ENCODE measurements at regions not wholly inside any gene's neighbourhood (a gene's known extent, or its start where the extent isn't known, plus 50 kb on each side); places are given as distances from the start of the nearest gene placed in this dataset.

GRCh38 chr4:127548990-127549925, 83.5 kb upstream of the INTU start:
- in situ Hi-C loops (cut with MboI; ENCODE audit: low pct_unique_long_range_greater_than_20kb, low sequenced_read_pairs), result no loop called here
- no peak for DNase-seq

- in situ Hi-C loops (cut with MboI; ENCODE audit: low pct_unique_long_range_greater_than_20kb, low sequenced_read_pairs), result no loop called here
- DNase-seq, result no peak
Measured at GRCh38 chr4:127555106-127555505, 77.7 kb upstream of the INTU start.

DNA sequence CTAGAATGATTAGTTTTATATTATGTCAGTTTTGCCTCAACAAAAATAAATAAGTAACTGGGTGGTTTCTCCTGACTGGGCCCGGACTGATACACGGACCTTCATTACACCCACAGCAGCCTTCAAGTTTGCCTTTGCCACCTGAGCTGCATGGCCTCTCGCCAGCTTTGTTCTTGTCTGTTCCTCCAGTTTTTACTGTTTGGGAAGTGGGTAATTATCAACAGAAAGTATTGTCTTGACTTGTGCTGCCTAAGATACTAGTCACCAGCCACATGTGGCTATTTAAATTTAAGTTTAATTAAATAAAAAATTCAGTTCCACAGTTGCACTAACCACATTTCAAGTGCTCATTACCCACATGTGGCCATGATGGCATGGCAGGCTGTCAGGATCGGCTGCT, 74.7 kb upstream of the INTU start:
- DNase-seq, result no peak
- in situ Hi-C loops (cut with MboI; ENCODE audit: low pct_unique_long_range_greater_than_20kb, low sequenced_read_pairs), result no loop called here

GRCh38 chr4:127558489-127559407, 74.0 kb upstream of the INTU start:
- in situ Hi-C loops (cut with MboI; ENCODE audit: low pct_unique_long_range_greater_than_20kb, low sequenced_read_pairs), result no loop called here
- no peak for DNase-seq

GRCh38 chr4:127559981-127560380, 72.8 kb upstream of the INTU start:
- in situ Hi-C loops (cut with MboI; ENCODE audit: low pct_unique_long_range_greater_than_20kb, low sequenced_read_pairs), result no loop called here
- no peak for DNase-seq

DNA sequence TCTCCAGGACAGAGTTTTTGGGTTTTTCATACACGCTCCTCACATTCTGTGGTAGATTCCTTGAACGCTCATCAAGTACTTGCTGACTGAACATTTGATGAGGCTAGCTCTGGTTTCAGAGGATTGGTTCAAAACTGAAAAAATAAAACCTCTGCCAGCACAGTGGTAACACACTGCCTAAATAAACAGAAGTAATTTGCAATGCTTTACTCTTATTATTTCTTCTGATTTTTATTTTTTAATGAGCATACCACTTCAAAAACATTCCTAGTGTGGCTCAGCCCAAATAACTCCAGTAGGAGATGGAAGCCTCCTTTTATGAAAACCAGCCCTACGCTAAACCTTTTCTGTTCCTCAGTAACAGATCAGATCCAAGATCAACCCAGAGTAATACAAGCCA, 72.0 kb upstream of the INTU start:
- no peak for DNase-seq
- in situ Hi-C loops (cut with MboI; ENCODE audit: low pct_unique_long_range_greater_than_20kb, low sequenced_read_pairs), result no loop called here

DNA sequence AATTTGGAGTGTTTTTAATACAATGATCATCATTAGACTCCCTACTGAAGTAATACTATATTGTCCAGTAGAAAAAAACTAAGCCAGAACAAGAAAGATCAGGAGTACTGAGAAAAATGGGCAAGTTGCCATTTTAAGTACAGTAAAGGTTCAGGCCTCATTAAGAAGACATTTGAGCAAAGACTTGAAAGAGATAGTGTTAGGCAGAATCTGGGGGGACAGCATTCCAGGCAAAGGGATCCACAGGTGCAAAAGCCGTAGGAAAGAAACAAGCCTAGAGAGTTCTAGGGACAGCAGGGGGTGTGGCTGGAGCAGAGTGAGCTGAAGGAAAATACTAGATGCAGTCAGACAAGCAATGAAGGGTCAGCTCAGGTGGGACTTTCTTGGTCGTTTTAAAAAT, 58.1 kb upstream of the INTU start:
- in situ Hi-C loops (cut with MboI; ENCODE audit: low pct_unique_long_range_greater_than_20kb, low sequenced_read_pairs), result no loop called here
- DNase-seq, result no peak

GRCh38 chr4:127575888-127576287, 56.9 kb upstream of the INTU start:
- DNase-seq, result no peak
- in situ Hi-C loops (cut with MboI; ENCODE audit: low pct_unique_long_range_greater_than_20kb, low sequenced_read_pairs), result no loop called here

GRCh38 chr4:127578491-127578890, 54.3 kb upstream of the INTU start:
- DNase-seq, result no peak
- in situ Hi-C loops (cut with MboI; ENCODE audit: low pct_unique_long_range_greater_than_20kb, low sequenced_read_pairs), result no loop called here

DNA sequence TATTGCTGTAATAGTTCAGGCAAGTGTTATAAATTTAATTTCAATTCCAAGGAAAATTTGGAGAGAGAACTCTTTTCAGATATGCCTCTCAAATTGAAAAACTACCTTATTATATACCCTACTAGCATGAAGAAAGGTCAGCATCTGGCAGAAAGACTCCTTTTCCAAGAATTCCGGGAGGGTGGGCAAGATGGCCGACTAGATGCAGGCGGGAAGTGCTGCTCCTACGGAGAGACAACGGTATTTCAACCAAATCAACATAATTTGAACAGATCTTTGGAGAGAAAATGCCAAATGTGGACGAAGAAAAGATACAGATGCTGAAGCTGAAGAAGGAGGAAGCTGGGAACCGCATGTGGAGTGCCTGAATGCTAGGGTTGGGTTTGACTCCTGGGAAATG, 53.8 kb upstream of the INTU start:
- DNase-seq, result no peak
- in situ Hi-C loops (cut with MboI; ENCODE audit: low pct_unique_long_range_greater_than_20kb, low sequenced_read_pairs), result no loop called here

- DNase-seq, result no peak
- in situ Hi-C loops (cut with MboI; ENCODE audit: low pct_unique_long_range_greater_than_20kb, low sequenced_read_pairs), result no loop called here
Measured at GRCh38 chr4:127579821-127580220, 52.9 kb upstream of the INTU start.

GRCh38 chr4:127580300-127580699, 52.5 kb upstream of the INTU start:
- DNase-seq, result peak; percentile 20
- in situ Hi-C loops (cut with MboI; ENCODE audit: low pct_unique_long_range_greater_than_20kb, low sequenced_read_pairs), result no loop called here

DNA sequence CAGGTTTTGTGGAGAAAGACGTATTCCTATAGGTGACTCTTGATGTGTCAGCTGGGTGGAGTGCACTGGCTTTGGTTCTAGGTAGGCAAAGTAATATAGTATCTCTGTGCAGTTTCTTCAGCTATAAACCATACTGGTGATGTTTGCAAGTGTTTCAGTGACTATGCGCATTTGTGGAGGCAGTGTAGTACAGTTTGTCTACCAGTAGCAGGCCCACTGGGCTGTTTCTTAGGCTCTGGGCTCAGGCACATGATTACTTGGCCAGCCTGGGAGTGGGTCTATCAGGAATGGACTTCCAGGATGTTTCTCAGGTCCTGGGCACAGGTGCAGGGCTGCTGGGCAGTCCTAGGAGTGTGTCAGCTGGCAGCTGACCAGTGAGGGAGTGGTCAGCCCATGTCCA, 51.9 kb upstream of the INTU start:
- DNase-seq, result no peak
- in situ Hi-C loops (cut with MboI; ENCODE audit: low pct_unique_long_range_greater_than_20kb, low sequenced_read_pairs), result no loop called here
